ENCODE measurements at regions not wholly inside any gene's neighbourhood (a gene's known extent, or its start where the extent isn't known, plus 50 kb on each side); places are given as distances from the start of the nearest gene placed in this dataset.

- Histone ChIP-seq H3K4me3 (no peak overlapping the region), H3K27ac (no peak overlapping the region), H3K9me2 (replicated peaks; ENCODE audit: insufficient read depth) (no peaks in the 10 kb centered on the region), H3K9me3 (ENCODE audit: low read depth) (no peaks in the 10 kb centered on the region), H3K4me2 (no peak overlapping the region), H4K20me1 (ENCODE audit: insufficient read depth, poor library complexity, severe bottlenecking) (no peaks in the 10 kb centered on the region), H3K79me2 (no peaks in the 10 kb centered on the region), H3K27me3 (peaks cover 38% of the 10 kb centered on the region), H3K4me1 (ENCODE audit: insufficient read depth) (no peaks in the 10 kb centered on the region), H3K36me3 (replicated peaks; ENCODE audit: insufficient read depth, low read depth) (no peaks in the 10 kb centered on the region), H2AFZ (no peak overlapping the region)
- 55% methylated on average over 2 of the region's 2 CpGs for WGBS (ENCODE audit: low lambda C conversion rate, missing lambda C conversion rate)
- no peak for TF ChIP-seq EZH2phosphoT487 (IDR thresholded peaks at IDR 0.05; ENCODE audit: low read depth, severe bottlenecking, unreplicated experiment)
- TF ChIP-seq CTCF (IDR thresholded peaks at IDR 0.05; ENCODE audit: poor library complexity) = no peak
- TF ChIP-seq EZH2 (IDR thresholded peaks at IDR 0.05; ENCODE audit: borderline replicate concordance) = no peak
- DNase-seq (ENCODE audit: low spot score) = no peak
Measured at GRCh38 chr2:118755901-118756300, 91.5 kb downstream of the EN1 start.

GRCh38 chr2:118755384-118755783 is 92.1 kb downstream of the EN1 start:
- Histone ChIP-seq H3K9me3 (ENCODE audit: low read depth) (no peaks in the 10 kb centered on the region), H3K27ac (no peak overlapping the region), H3K79me2 (no peaks in the 10 kb centered on the region), H3K4me1 (ENCODE audit: insufficient read depth) (no peaks in the 10 kb centered on the region), H3K27me3 (peaks cover 38% of the 10 kb centered on the region), H3K36me3 (replicated peaks; ENCODE audit: insufficient read depth, low read depth) (no peaks in the 10 kb centered on the region), H3K4me3 (no peak overlapping the region), H3K4me2 (no peak overlapping the region), H4K20me1 (ENCODE audit: insufficient read depth, poor library complexity, severe bottlenecking) (no peaks in the 10 kb centered on the region), H3K9me2 (replicated peaks; ENCODE audit: insufficient read depth) (no peaks in the 10 kb centered on the region), H2AFZ (no peak overlapping the region)
- DNase-seq (ENCODE audit: low spot score) = no peak
- 85% methylated on average over 2 of the region's 2 CpGs for WGBS (ENCODE audit: low lambda C conversion rate, missing lambda C conversion rate)
- TF ChIP-seq EZH2phosphoT487 (IDR thresholded peaks at IDR 0.05; ENCODE audit: low read depth, severe bottlenecking, unreplicated experiment) (no peak), CTCF (IDR thresholded peaks at IDR 0.05; ENCODE audit: poor library complexity) (no peak), EZH2 (IDR thresholded peaks at IDR 0.05; ENCODE audit: borderline replicate concordance) (no peak)

GRCh38 chr2:118752762-118753429 is 94.6 kb downstream of the EN1 start:
- Histone ChIP-seq H4K20me1 (ENCODE audit: insufficient read depth, poor library complexity, severe bottlenecking) (no peaks in the 10 kb centered on the region), H3K9me3 (ENCODE audit: low read depth) (no peaks in the 10 kb centered on the region), H3K9me2 (replicated peaks; ENCODE audit: insufficient read depth) (no peaks in the 10 kb centered on the region), H3K4me3 (no peak overlapping the region), H3K4me2 (no peak overlapping the region), H3K79me2 (no peaks in the 10 kb centered on the region), H2AFZ (no peak overlapping the region), H3K27me3 (peaks cover 15% of the 10 kb centered on the region), H3K27ac (no peak overlapping the region), H3K4me1 (ENCODE audit: insufficient read depth) (no peaks in the 10 kb centered on the region), H3K36me3 (replicated peaks; ENCODE audit: insufficient read depth, low read depth) (no peaks in the 10 kb centered on the region)
- no peak for DNase-seq (ENCODE audit: low spot score)
- TF ChIP-seq CTCF (IDR thresholded peaks at IDR 0.05; ENCODE audit: poor library complexity) (no peak), EZH2 (IDR thresholded peaks at IDR 0.05; ENCODE audit: borderline replicate concordance) (no peak)
- WGBS (ENCODE audit: low lambda C conversion rate, missing lambda C conversion rate) = 86% methylated on average over 16 of the region's 16 CpGs

Measured in hepatocyte (in vitro differentiated cells).